Kidney (tissue), 13 donors: ENCODE measurements at regions not wholly inside any gene's neighbourhood (a gene's known extent, or its start where the extent isn't known, plus 50 kb on each side); places are given as distances from the start of the nearest gene placed in this dataset.

ENCODE experiments used
- DNase-seq, 5 donors: peaks; one replicate each; pipeline ENCODE4 v3.0.0-alpha.2; 2013 to 2020
- FAIRE-seq: peaks from 2 replicates; lab custom pipeline; 2012; peaks lifted over from hg19 to GRCh38; lab: Jason Lieb, UNC
- H3K27ac ChIP-seq, 2 donors: one replicate each; pipeline ENCODE4 v1.7.0; 2013; ENCODE audit warnings: low read depth in 2 of 2, low read length in 2 of 2, inconsistent platforms in 1 of 2
- H3K27me3 ChIP-seq: one replicate; pipeline ENCODE4 v1.7.1; 2013; ENCODE audit warnings: low read length, inconsistent platforms; ENCODE audit not compliant: control insufficient read depth, insufficient read depth
- H3K36me3 ChIP-seq, 3 donors: one replicate each; pipeline versions ENCODE4 v1.7.0 to v1.7.1; 2013; ENCODE audit warnings: low read length in 3 of 3, control low read depth in 1 of 3, inconsistent platforms in 1 of 3; ENCODE audit not compliant: insufficient read depth in 3 of 3, control insufficient read depth in 2 of 3
- H3K4me1 ChIP-seq, 3 donors: one replicate each; pipeline versions ENCODE4 v1.7.0 to v1.7.1; 2013; ENCODE audit warnings: low read length in 3 of 3, inconsistent platforms in 1 of 3, low read depth in 1 of 3; ENCODE audit not compliant: control insufficient read depth in 2 of 3, insufficient read depth in 2 of 3
- H3K4me3 ChIP-seq, 3 donors: one replicate each; pipeline versions ENCODE4 v1.7.0 to v1.8.1; 2013; ENCODE audit warnings: low read length in 3 of 3, control low read depth in 1 of 3, inconsistent platforms in 1 of 3
- H3K9ac ChIP-seq, 3 donors: one replicate each; pipeline versions ENCODE4 v1.7.0 to v1.7.1; 2013; ENCODE audit warnings: low read length in 3 of 3, control low read depth in 1 of 3, inconsistent platforms in 1 of 3
- H3K9me3 ChIP-seq, 3 donors: one replicate each; pipeline versions ENCODE4 v1.7.0 to v1.7.1; 2013; ENCODE audit warnings: low read length in 3 of 3, control low read depth in 1 of 3, inconsistent platforms in 1 of 3; ENCODE audit not compliant: control insufficient read depth in 2 of 3, insufficient read depth in 1 of 3
- CTCF ChIP-seq: IDR thresholded peaks from 3 replicates; pipeline ENCODE4 v1.5.1; 2012; ENCODE audit warnings: mild to moderate bottlenecking, moderate library complexity, borderline replicate concordance; ENCODE audit not compliant: insufficient read depth; ENCODE audit errors: extremely low read depth
- intact Hi-C: fragments of 100-400 bp; cut with DNase I; formaldehyde crosslinking; loops from one replicate; pipeline ENCODE4 v1.11.1; 2022
- donor health status: control.
- donor health status: control.
- donor health status: control.
- donor health status: control.
- donor health status: control.
- donor health status: DM: yes; HTN: yes; CAD: no.
- donor health status: Normal renal cell carcinoma (clear cell type).

- Histone ChIP-seq H3K4me1 (no peaks in the 10 kb centered on the region), H3K27me3 (no peaks in the 10 kb centered on the region), H3K4me3 (no peak overlapping the region), H3K9ac (no peak overlapping the region), H3K36me3 (peaks cover 0 to 6% (median 3%) of the 10 kb centered on the region in 3 donors), H3K27ac (no peak overlapping the region), H3K9me3 (no peaks in the 10 kb centered on the region)
- intact Hi-C loops: no loop called here
- DNase-seq (peak in 4 of 5 donors; percentile 39 to 92 (median 72)), FAIRE-seq (peak; percentile 89)
- peak; percentile 66 for TF ChIP-seq CTCF
These were observed 425.7 kb downstream of the KLF12 start for GRCh38 chr13:73708393-73708985.

DNA sequence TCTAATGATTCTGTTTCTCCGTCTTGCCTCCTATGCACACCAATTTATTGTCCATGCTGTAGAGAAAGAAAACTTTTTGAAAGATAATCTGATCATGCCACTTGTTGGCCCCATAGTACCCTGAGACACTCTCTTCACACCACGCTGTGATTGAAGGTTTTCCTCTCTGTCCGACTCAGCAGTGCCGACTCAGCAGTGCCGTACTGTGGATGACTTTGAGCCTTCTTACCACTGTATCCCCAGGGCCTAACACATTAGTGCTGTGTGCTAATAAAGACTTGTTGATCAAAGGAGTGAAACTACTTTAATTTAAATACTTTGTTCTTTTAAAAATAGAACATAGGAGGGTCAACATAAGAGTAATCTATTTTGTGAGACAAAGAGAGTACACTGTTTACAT is 429.6 kb downstream of the KLF12 start:
- intact Hi-C loops: no loop called here
- Histone ChIP-seq H3K4me1 (peaks cover 0 to 4% (median 0%) of the 10 kb centered on the region in 3 donors), H3K27me3 (no peaks in the 10 kb centered on the region), H3K27ac (no peak overlapping the region), H3K36me3 (peaks cover 0 to 4% (median 0%) of the 10 kb centered on the region in 3 donors), H3K9ac (no peak overlapping the region), H3K9me3 (no peaks in the 10 kb centered on the region), H3K4me3 (no peak overlapping the region)
- FAIRE-seq: no peak
- DNase-seq: no peak
- TF ChIP-seq CTCF: peak; percentile 8

DNA sequence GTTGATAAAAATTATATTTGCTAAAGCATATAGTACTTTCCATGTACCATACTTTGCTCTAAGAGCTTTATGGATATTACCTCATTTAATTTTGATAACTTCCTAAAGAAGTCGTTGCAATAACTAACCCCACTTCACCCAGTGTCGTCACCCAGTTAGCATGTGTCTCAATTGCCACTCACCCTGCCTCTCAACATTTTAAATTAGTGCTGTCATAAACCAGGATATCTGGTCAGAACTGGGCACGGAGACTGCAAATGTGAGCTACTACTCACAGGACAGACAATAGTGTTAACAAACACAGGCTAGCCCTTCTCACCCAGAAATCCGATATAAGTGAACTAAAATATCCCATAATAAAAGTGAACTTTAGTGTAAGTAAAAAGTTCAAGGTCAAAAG is 430.6 kb downstream of the KLF12 start:
- H3K4me1 ChIP-seq: peaks cover 0 to 4% (median 0%) of the 10 kb centered on the region in 3 donors

More for the DNA sequence above, 430.6 kb downstream of the KLF12 start:
- no peak for TF ChIP-seq CTCF
- intact Hi-C loops: no loop called here
- Histone ChIP-seq H3K27me3 (no peaks in the 10 kb centered on the region), H3K9me3 (no peaks in the 10 kb centered on the region), H3K36me3 (peaks cover 0 to 4% (median 0%) of the 10 kb centered on the region in 3 donors), H3K9ac (no peak overlapping the region), H3K4me3 (no peak overlapping the region), H3K27ac (no peak overlapping the region)
- DNase-seq (no peak), FAIRE-seq (no peak)
